ENCODE measurements at regions not wholly inside any gene's neighbourhood (a gene's known extent, or its start where the extent isn't known, plus 50 kb on each side); places are given as distances from the start of the nearest gene placed in this dataset.

GRCh38 chr6:56005426-56005825, 130.0 kb upstream of the BMP5 start:
- TF ChIP-seq ZNF70 (CRISPR knock-in tag; IDR thresholded peaks at IDR 0.05) (no peak), TCF4 (CRISPR knock-in tag; IDR thresholded peaks at IDR 0.05; ENCODE audit: borderline replicate concordance) (no peak), RARB (CRISPR knock-in tag; IDR thresholded peaks at IDR 0.05) (no peak), SNAI2 (CRISPR knock-in tag; IDR thresholded peaks at IDR 0.05) (no peak), ARNTL (CRISPR knock-in tag; IDR thresholded peaks at IDR 0.05; ENCODE audit: borderline replicate concordance, low read depth) (no peak), PPARA (CRISPR knock-in tag; IDR thresholded peaks at IDR 0.05; ENCODE audit: borderline replicate concordance) (no peak), ZNF8 (CRISPR knock-in tag; IDR thresholded peaks at IDR 0.05) (no peak), GLIS3 (CRISPR knock-in tag; IDR thresholded peaks at IDR 0.05) (no peak), CSDC2 (CRISPR knock-in tag; IDR thresholded peaks at IDR 0.05) (no peak), ISL1 (CRISPR knock-in tag; IDR thresholded peaks at IDR 0.05) (no peak), CSRNP3 (CRISPR knock-in tag; IDR thresholded peaks at IDR 0.05) (no peak), TOX (CRISPR knock-in tag; IDR thresholded peaks at IDR 0.05; ENCODE audit: borderline replicate concordance) (no peak), ZFP30 (CRISPR knock-in tag; IDR thresholded peaks at IDR 0.05) (no peak), ZC3H10 (CRISPR knock-in tag; IDR thresholded peaks at IDR 0.05) (no peak), ESRRG (CRISPR knock-in tag; IDR thresholded peaks at IDR 0.05) (no peak)
- TF ChIP-seq, protein P1, sequence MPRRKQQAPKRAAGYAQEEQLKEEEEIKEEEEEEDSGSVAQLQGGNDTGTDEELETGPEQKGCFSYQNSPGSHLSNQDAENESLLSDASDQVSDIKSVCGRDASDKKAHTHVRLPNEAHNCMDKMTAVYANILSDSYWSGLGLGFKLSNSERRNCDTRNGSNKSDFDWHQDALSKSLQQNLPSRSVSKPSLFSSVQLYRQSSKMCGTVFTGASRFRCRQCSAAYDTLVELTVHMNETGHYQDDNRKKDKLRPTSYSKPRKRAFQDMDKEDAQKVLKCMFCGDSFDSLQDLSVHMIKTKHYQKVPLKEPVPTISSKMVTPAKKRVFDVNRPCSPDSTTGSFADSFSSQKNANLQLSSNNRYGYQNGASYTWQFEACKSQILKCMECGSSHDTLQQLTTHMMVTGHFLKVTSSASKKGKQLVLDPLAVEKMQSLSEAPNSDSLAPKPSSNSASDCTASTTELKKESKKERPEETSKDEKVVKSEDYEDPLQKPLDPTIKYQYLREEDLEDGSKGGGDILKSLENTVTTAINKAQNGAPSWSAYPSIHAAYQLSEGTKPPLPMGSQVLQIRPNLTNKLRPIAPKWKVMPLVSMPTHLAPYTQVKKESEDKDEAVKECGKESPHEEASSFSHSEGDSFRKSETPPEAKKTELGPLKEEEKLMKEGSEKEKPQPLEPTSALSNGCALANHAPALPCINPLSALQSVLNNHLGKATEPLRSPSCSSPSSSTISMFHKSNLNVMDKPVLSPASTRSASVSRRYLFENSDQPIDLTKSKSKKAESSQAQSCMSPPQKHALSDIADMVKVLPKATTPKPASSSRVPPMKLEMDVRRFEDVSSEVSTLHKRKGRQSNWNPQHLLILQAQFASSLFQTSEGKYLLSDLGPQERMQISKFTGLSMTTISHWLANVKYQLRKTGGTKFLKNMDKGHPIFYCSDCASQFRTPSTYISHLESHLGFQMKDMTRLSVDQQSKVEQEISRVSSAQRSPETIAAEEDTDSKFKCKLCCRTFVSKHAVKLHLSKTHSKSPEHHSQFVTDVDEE (CRISPR knock-in tag; IDR thresholded peaks at IDR 0.05), result no peak
- TF ChIP-seq, protein P2, sequence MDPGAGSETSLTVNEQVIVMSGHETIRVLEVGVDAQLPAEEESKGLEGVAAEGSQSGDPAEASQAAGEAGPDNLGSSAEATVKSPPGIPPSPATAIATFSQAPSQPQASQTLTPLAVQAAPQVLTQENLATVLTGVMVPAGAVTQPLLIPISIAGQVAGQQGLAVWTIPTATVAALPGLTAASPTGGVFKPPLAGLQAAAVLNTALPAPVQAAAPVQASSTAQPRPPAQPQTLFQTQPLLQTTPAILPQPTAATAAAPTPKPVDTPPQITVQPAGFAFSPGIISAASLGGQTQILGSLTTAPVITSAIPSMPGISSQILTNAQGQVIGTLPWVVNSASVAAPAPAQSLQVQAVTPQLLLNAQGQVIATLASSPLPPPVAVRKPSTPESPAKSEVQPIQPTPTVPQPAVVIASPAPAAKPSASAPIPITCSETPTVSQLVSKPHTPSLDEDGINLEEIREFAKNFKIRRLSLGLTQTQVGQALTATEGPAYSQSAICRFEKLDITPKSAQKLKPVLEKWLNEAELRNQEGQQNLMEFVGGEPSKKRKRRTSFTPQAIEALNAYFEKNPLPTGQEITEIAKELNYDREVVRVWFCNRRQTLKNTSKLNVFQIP (CRISPR knock-in tag; IDR thresholded peaks at IDR 0.05; ENCODE audit: borderline replicate concordance, low read depth), result no peak
- no peak for ATAC-seq

- no peak for ATAC-seq
- no peak for TF ChIP-seq GLIS3 (CRISPR knock-in tag; IDR thresholded peaks at IDR 0.05)
- no peak for TF ChIP-seq TOX (CRISPR knock-in tag; IDR thresholded peaks at IDR 0.05; ENCODE audit: borderline replicate concordance)
- TF ChIP-seq OSR1 (CRISPR knock-in tag; IDR thresholded peaks at IDR 0.05), result no peak
- TF ChIP-seq, protein P1 (CRISPR knock-in tag; IDR thresholded peaks at IDR 0.05), result no peak
- TF ChIP-seq, protein P2 (CRISPR knock-in tag; IDR thresholded peaks at IDR 0.05; ENCODE audit: borderline replicate concordance, low read depth), result no peak
Observed at GRCh38 chr6:56004426-56004825, 129.0 kb upstream of the BMP5 start.

GRCh38 chr6:56003616-56004015, 128.2 kb upstream of the BMP5 start:
- ATAC-seq, result no peak
- TF ChIP-seq RARB (CRISPR knock-in tag; IDR thresholded peaks at IDR 0.05) (no peak), GLIS3 (CRISPR knock-in tag; IDR thresholded peaks at IDR 0.05) (no peak), BACH2 (CRISPR knock-in tag; IDR thresholded peaks at IDR 0.05; ENCODE audit: borderline replicate concordance) (no peak), CSDC2 (CRISPR knock-in tag; IDR thresholded peaks at IDR 0.05) (no peak), TCF4 (CRISPR knock-in tag; IDR thresholded peaks at IDR 0.05; ENCODE audit: borderline replicate concordance) (no peak), ZC3H10 (CRISPR knock-in tag; IDR thresholded peaks at IDR 0.05) (no peak), ZNF8 (CRISPR knock-in tag; IDR thresholded peaks at IDR 0.05) (no peak), PPARA (CRISPR knock-in tag; IDR thresholded peaks at IDR 0.05; ENCODE audit: borderline replicate concordance) (no peak)
- TF ChIP-seq, protein P3, sequence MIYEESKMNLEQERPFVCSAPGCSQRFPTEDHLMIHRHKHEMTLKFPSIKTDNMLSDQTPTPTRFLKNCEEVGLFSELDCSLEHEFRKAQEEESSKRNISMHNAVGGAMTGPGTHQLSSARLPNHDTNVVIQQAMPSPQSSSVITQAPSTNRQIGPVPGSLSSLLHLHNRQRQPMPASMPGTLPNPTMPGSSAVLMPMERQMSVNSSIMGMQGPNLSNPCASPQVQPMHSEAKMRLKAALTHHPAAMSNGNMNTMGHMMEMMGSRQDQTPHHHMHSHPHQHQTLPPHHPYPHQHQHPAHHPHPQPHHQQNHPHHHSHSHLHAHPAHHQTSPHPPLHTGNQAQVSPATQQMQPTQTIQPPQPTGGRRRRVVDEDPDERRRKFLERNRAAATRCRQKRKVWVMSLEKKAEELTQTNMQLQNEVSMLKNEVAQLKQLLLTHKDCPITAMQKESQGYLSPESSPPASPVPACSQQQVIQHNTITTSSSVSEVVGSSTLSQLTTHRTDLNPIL (CRISPR knock-in tag; IDR thresholded peaks at IDR 0.05; ENCODE audit: low read depth), result no peak
- TF ChIP-seq, protein P2 (CRISPR knock-in tag; IDR thresholded peaks at IDR 0.05; ENCODE audit: borderline replicate concordance, low read depth), result no peak

Data from SK-N-SH treated with all-trans-retinoic acid at 6 μM for 48 hours (cell line).